IPS-20b (cell line): ENCODE measurements at regions not wholly inside any gene's neighbourhood (a gene's known extent, or its start where the extent isn't known, plus 50 kb on each side); places are given as distances from the start of the nearest gene placed in this dataset.

Source experiments
- H3K27ac ChIP-seq: one replicate; pipeline ENCODE4 v1.5.1; 2013; ENCODE audit warnings: low read length
- H3K27me3 ChIP-seq: 2 replicates; pipeline ENCODE4 v1.6.1; 2013; ENCODE audit warnings: mild to moderate bottlenecking, low read length, inconsistent platforms; ENCODE audit not compliant: insufficient read depth
- H3K36me3 ChIP-seq: 2 replicates; pipeline ENCODE4 v1.6.1; 2013; ENCODE audit warnings: low read depth, mild to moderate bottlenecking, inconsistent platforms, low read length, moderate library complexity; ENCODE audit not compliant: insufficient read depth
- H3K4me1 ChIP-seq: 2 replicates; pipeline ENCODE4 v1.6.1; 2013; ENCODE audit warnings: mild to moderate bottlenecking, control low read depth, inconsistent platforms, low read length, moderate library complexity; ENCODE audit not compliant: insufficient read depth
- H3K4me3 ChIP-seq: 2 replicates; pipeline ENCODE4 v1.5.1; 2013; ENCODE audit warnings: mild to moderate bottlenecking, low read length, inconsistent platforms
- H3K9ac ChIP-seq: 2 replicates; pipeline ENCODE4 v1.6.1; 2013; ENCODE audit warnings: low read depth, mild to moderate bottlenecking, inconsistent platforms, low read length, moderate library complexity
- H3K9me3 ChIP-seq: 2 replicates; pipeline ENCODE4 v1.6.1; 2013; ENCODE audit warnings: mild to moderate bottlenecking, low read depth, low read length, inconsistent platforms; ENCODE audit not compliant: insufficient read depth

- Histone ChIP-seq H3K4me1 (no peaks in the 10 kb centered on the region), H3K36me3 (no peaks in the 10 kb centered on the region), H3K9ac (no peak overlapping the region), H3K27me3 (no peaks in the 10 kb centered on the region), H3K27ac (no peak overlapping the region), H3K4me3 (no peak overlapping the region), H3K9me3 (no peaks in the 10 kb centered on the region)
These were observed 781.0 kb upstream of the GJE1 start for GRCh38 chr6:141351721-141352120.

- no peak overlapping the region for H3K27ac ChIP-seq
- H3K4me3 ChIP-seq, result no peak overlapping the region
- H3K36me3 ChIP-seq, result no peaks in the 10 kb centered on the region
- H3K9me3 ChIP-seq, result no peaks in the 10 kb centered on the region
- no peaks in the 10 kb centered on the region for H3K27me3 ChIP-seq
- H3K4me1 ChIP-seq, result no peaks in the 10 kb centered on the region
- no peak overlapping the region for H3K9ac ChIP-seq
These were observed 783.0 kb upstream of the GJE1 start for GRCh38 chr6:141349710-141350109.

GRCh38 chr6:141347906-141348492, 784.7 kb upstream of the GJE1 start:
- no peaks in the 10 kb centered on the region for H3K4me1 ChIP-seq
- no peaks in the 10 kb centered on the region for H3K36me3 ChIP-seq
- no peak overlapping the region for H3K4me3 ChIP-seq
- H3K9me3 ChIP-seq, result no peaks in the 10 kb centered on the region
- H3K9ac ChIP-seq, result no peak overlapping the region
- no peaks in the 10 kb centered on the region for H3K27me3 ChIP-seq
- no peak overlapping the region for H3K27ac ChIP-seq

- H3K4me3 ChIP-seq, result no peak overlapping the region
- no peak overlapping the region for H3K27ac ChIP-seq
- H3K27me3 ChIP-seq, result no peaks in the 10 kb centered on the region
- H3K4me1 ChIP-seq, result no peaks in the 10 kb centered on the region
- no peaks in the 10 kb centered on the region for H3K36me3 ChIP-seq
- H3K9ac ChIP-seq, result no peak overlapping the region
- no peaks in the 10 kb centered on the region for H3K9me3 ChIP-seq
These were observed 785.6 kb upstream of the GJE1 start for GRCh38 chr6:141347086-141347485.

- H3K9ac ChIP-seq, result no peak overlapping the region
- H3K27ac ChIP-seq, result no peak overlapping the region
- H3K27me3 ChIP-seq, result no peaks in the 10 kb centered on the region
- no peaks in the 10 kb centered on the region for H3K9me3 ChIP-seq
- no peaks in the 10 kb centered on the region for H3K4me1 ChIP-seq
- no peaks in the 10 kb centered on the region for H3K36me3 ChIP-seq
- H3K4me3 ChIP-seq, result no peak overlapping the region
These were observed 786.2 kb upstream of the GJE1 start for GRCh38 chr6:141346535-141346934.

GRCh38 chr6:141337191-141337590, 795.5 kb upstream of the GJE1 start:
- H3K27me3 ChIP-seq, result no peaks in the 10 kb centered on the region
- no peaks in the 10 kb centered on the region for H3K9me3 ChIP-seq
- H3K27ac ChIP-seq, result no peak overlapping the region
- H3K4me3 ChIP-seq, result no peak overlapping the region
- H3K36me3 ChIP-seq, result no peaks in the 10 kb centered on the region
- no peak overlapping the region for H3K9ac ChIP-seq
- H3K4me1 ChIP-seq, result no peaks in the 10 kb centered on the region

GRCh38 chr6:141335477-141336273, 797.0 kb upstream of the GJE1 start:
- H3K4me1 ChIP-seq, result no peaks in the 10 kb centered on the region
- no peaks in the 10 kb centered on the region for H3K9me3 ChIP-seq
- no peaks in the 10 kb centered on the region for H3K27me3 ChIP-seq
- H3K9ac ChIP-seq, result no peak overlapping the region
- H3K36me3 ChIP-seq, result no peaks in the 10 kb centered on the region
- no peak overlapping the region for H3K27ac ChIP-seq
- H3K4me3 ChIP-seq, result no peak overlapping the region

- Histone ChIP-seq H3K9ac (no peak overlapping the region), H3K9me3 (no peaks in the 10 kb centered on the region), H3K4me3 (no peak overlapping the region), H3K27me3 (no peaks in the 10 kb centered on the region), H3K27ac (no peak overlapping the region), H3K36me3 (no peaks in the 10 kb centered on the region), H3K4me1 (no peaks in the 10 kb centered on the region)
These were observed 805.8 kb upstream of the GJE1 start for GRCh38 chr6:141326925-141327324.

GRCh38 chr6:141326426-141326825, 806.3 kb upstream of the GJE1 start:
- Histone ChIP-seq H3K9me3 (no peaks in the 10 kb centered on the region), H3K36me3 (no peaks in the 10 kb centered on the region), H3K27me3 (no peaks in the 10 kb centered on the region), H3K9ac (no peak overlapping the region), H3K4me1 (no peaks in the 10 kb centered on the region), H3K27ac (no peak overlapping the region), H3K4me3 (no peak overlapping the region)

- Histone ChIP-seq H3K9ac (no peak overlapping the region), H3K36me3 (no peaks in the 10 kb centered on the region), H3K27me3 (no peaks in the 10 kb centered on the region), H3K9me3 (no peaks in the 10 kb centered on the region), H3K4me3 (no peak overlapping the region), H3K4me1 (no peaks in the 10 kb centered on the region), H3K27ac (no peak overlapping the region)
These were observed 811.0 kb upstream of the GJE1 start for GRCh38 chr6:141321493-141322347.

GRCh38 chr6:141316236-141316635, 816.5 kb upstream of the GJE1 start:
- Histone ChIP-seq H3K9ac (no peak overlapping the region), H3K4me1 (no peaks in the 10 kb centered on the region), H3K4me3 (no peak overlapping the region)

More at GRCh38 chr6:141316236-141316635, 816.5 kb upstream of the GJE1 start:
- Histone ChIP-seq H3K9me3 (no peaks in the 10 kb centered on the region), H3K27ac (no peak overlapping the region), H3K27me3 (no peaks in the 10 kb centered on the region), H3K36me3 (no peaks in the 10 kb centered on the region)
